ENCODE measurements at regions not wholly inside any gene's neighbourhood (a gene's known extent, or its start where the extent isn't known, plus 50 kb on each side); places are given as distances from the start of the nearest gene placed in this dataset.
"Not testable (repeated sequence)": the region's sequence is repeated elsewhere in the genome, so short reads cannot be mapped to it uniquely, and the experiment has no call there.

GRCh38 chr6:101113468-101114260 is 232.5 kb upstream of the ASCC3 start:
- DNase-seq, result no peak

GRCh38 chr6:101114703-101115102 is 233.6 kb upstream of the ASCC3 start:
- peak; percentile 61 for DNase-seq

DNA sequence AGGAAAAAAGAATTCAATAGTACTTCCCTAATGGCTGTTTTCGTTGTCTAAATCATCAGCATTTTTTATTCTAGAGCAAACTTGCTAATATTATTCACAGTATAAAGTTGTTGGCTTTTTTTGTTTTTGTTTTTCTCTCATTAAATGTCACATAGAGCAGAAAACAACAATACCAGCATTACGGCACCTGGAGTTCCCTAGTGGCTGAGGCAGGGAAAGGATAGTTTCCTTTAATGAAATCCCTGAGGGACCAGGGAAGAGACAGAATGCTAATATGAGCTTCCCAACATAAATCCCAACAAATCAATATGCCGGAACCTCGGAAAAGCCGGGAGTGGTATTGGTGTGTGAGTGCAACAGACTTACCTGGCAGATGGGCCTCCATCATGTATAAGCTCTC is 235.2 kb upstream of the ASCC3 start:
- no peak for DNase-seq

DNA sequence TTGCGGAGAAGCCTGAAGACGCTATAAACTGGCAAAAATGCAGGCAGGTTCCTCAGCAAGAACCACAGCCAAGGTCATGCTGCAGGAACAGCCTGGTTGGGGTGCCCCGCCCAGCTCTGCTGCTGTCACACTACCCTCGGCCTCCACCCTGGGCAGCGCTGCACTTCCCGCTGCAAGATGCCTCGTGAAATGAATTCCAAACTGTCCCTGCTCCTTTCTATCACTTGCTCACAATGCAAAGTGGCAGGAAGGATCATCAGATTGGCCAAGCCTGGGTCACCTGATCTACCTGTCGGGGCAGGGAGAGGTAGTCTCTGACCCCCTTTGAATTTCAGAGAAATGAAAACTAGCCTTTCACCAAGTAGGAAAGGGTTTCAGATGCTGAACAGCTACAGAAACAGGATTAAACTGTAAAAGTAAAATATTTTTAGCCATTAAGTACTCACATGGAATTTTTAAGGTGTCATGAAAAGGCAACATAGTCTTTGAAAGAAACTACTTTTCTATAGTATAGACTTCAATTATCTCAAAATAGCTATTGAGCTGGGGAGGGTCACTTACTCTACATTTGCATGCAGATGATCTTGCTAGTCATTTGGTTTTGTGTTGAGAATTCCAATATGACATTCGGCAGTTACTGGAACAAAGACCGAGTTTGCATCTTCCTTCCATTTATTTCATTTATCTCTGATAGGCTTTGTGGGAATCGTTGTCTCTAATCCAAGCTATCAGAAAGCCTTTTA is 236.4 kb upstream of the ASCC3 start:
- DNase-seq, result no peak

DNA sequence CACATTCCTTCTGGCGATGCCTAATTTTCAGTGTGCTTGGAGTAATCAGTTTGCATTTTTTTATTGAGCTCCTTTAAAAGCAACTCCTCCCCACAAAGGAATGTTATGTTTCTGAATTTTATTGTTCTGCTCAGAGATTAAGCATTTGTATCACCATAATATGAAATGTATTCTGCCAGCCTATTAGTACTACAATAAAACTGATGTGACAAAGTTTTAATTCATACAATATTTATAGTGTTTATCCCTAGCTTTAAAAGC is 236.9 kb upstream of the ASCC3 start:
- no peak for DNase-seq

- no peak for DNase-seq
These were observed 239.6 kb upstream of the ASCC3 start for GRCh38 chr6:101120747-101121146.

- DNase-seq, result no peak
These were observed 244.3 kb upstream of the ASCC3 start for GRCh38 chr6:101125380-101125971.

GRCh38 chr6:101126501-101126900 is 245.4 kb upstream of the ASCC3 start:
- no peak for DNase-seq

GRCh38 chr6:101129851-101130250 is 248.7 kb upstream of the ASCC3 start:
- no peak for DNase-seq

GRCh38 chr6:101146389-101146788 is 247.1 kb upstream of the GRIK2 start:
- DNase-seq, result no peak

- no peak for DNase-seq
These were observed 243.3 kb upstream of the GRIK2 start for GRCh38 chr6:101150226-101150625.

- DNase-seq, result not testable (repeated sequence)
These were observed 235.9 kb upstream of the GRIK2 start for GRCh38 chr6:101157638-101158037.

- no peak for DNase-seq
These were observed 229.9 kb upstream of the GRIK2 start for GRCh38 chr6:101163611-101164010.

- DNase-seq, result no peak
These were observed 225.9 kb upstream of the GRIK2 start for GRCh38 chr6:101167638-101168037.

- not testable (repeated sequence) for DNase-seq
These were observed 222.5 kb upstream of the GRIK2 start for GRCh38 chr6:101171049-101171448.

- DNase-seq, result no peak
These were observed 214.8 kb upstream of the GRIK2 start for GRCh38 chr6:101178748-101179147.

GRCh38 chr6:101181006-101181405 is 212.5 kb upstream of the GRIK2 start:
- DNase-seq, result no peak

- not testable (repeated sequence) for DNase-seq
These were observed 205.2 kb upstream of the GRIK2 start for GRCh38 chr6:101188285-101188798.

DNA sequence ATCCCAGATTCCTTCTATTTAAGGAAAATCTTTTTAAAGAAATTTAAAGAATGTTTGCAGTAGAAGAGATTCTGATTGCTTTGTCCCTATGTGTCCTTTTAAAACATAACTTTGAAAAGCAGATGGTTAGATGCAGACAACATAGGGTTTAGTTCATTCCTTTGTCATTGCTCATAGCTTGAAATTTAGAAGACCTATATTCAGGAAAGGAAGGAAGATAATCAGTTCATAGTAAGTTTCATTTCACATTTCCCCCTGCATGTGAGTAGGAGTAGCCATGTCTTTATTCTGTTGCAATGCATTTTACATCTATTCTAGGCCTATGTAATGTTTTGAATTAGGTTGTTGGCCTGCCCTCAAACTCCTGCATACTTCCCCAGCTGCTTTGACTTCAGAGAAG is 197.9 kb upstream of the GRIK2 start:
- no peak for DNase-seq

- no peak for DNase-seq
These were observed 194.1 kb upstream of the GRIK2 start for GRCh38 chr6:101199441-101199840.

GRCh38 chr6:101202867-101203374 is 190.6 kb upstream of the GRIK2 start:
- no peak for DNase-seq

- no peak for DNase-seq
These were observed 189.8 kb upstream of the GRIK2 start for GRCh38 chr6:101203664-101204063.

DNA sequence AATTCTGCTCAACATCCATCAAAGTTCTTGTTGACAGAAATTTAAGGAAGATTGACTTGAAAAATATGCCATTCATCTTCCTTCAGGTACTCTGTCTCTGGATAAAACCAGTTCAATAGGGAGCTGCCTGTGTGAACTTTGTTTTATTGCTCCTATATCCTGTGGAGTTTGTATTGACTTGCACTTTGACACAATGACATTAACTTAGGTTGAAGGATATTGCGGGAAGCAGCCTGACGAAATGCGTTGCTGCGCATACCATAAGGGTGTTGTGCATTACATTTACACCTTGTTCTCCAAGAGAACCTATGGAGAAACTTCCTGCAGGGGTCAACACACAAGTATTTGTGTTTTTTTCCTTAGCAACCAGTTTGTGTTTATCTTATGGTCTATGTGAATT is 185.4 kb upstream of the GRIK2 start:
- no peak for DNase-seq
